Cerebellar cortex (tissue), 1 donor: ENCODE measurements at regions not wholly inside any gene's neighbourhood (a gene's known extent, or its start where the extent isn't known, plus 50 kb on each side); places are given as distances from the start of the nearest gene placed in this dataset.

Source experiments
- DNase-seq: peaks from one replicate; pipeline ENCODE4 v3.0.0-alpha.2; 2015; ENCODE audit warnings: low spot score

GRCh38 chr22:48894804-48895250 is 932.8 kb downstream of the BRD1 start:
- no peak for DNase-seq

GRCh38 chr22:48894064-48894671 is 933.5 kb downstream of the BRD1 start:
- no peak for DNase-seq

- DNase-seq, result no peak
Observed at GRCh38 chr22:48893288-48894063, 934.2 kb downstream of the BRD1 start.

GRCh38 chr22:48892578-48893287 is 934.9 kb downstream of the BRD1 start:
- no peak for DNase-seq

- DNase-seq, result no peak
Observed at GRCh38 chr22:48891688-48892577, 935.7 kb downstream of the BRD1 start.

GRCh38 chr22:48890693-48891554 is 936.7 kb downstream of the BRD1 start:
- DNase-seq, result no peak

- no peak for DNase-seq
Observed at GRCh38 chr22:48889887-48890692, 937.6 kb downstream of the BRD1 start.

- no peak for DNase-seq
Observed at GRCh38 chr22:48889209-48889830, 938.4 kb downstream of the BRD1 start.

GRCh38 chr22:48888466-48889208 is 939.0 kb downstream of the BRD1 start:
- no peak for DNase-seq

GRCh38 chr22:48887394-48888332 is 940.0 kb downstream of the BRD1 start:
- no peak for DNase-seq

GRCh38 chr22:48886604-48887393 is 940.9 kb downstream of the BRD1 start:
- DNase-seq, result no peak

GRCh38 chr22:48885919-48886305 is 941.8 kb downstream of the BRD1 start:
- DNase-seq, result no peak

- DNase-seq, result no peak
Observed at GRCh38 chr22:48885271-48885918, 942.3 kb downstream of the BRD1 start.

GRCh38 chr22:48884786-48885185 is 942.9 kb downstream of the BRD1 start:
- DNase-seq, result no peak

GRCh38 chr22:48884324-48884723 is 943.3 kb downstream of the BRD1 start:
- DNase-seq, result no peak

- no peak for DNase-seq
Observed at GRCh38 chr22:48883211-48883960, 944.3 kb downstream of the BRD1 start.
